AG09309 (cell line): ENCODE measurements at regions not wholly inside any gene's neighbourhood (a gene's known extent, or its start where the extent isn't known, plus 50 kb on each side); places are given as distances from the start of the nearest gene placed in this dataset.
A peak's percentile ranks its signal among the peaks of the same experiment; 100 is the strongest.
"Not testable (repeated sequence)": the region's sequence is repeated elsewhere in the genome, so short reads cannot be mapped to it uniquely, and the experiment has no call there.

Experiments
- DNase-seq: peaks from one replicate; pipeline ENCODE4 v3.0.0-alpha.2; 2010; ENCODE audit warnings: low read depth
- H3K4me3 ChIP-seq: 2 replicates; pipeline ENCODE4 v1.5.1; 2011; ENCODE audit warnings: mild to moderate bottlenecking, low read depth, low read length, moderate library complexity; ENCODE audit not compliant: control insufficient read depth
- CTCF ChIP-seq: IDR thresholded peaks from 2 replicates; pipeline ENCODE4 v1.5.1; 2011; ENCODE audit warnings: mild to moderate bottlenecking, low read depth, low read length, inconsistent platforms; ENCODE audit not compliant: insufficient read depth, control insufficient read depth; ENCODE audit errors: missing control alignments

GRCh38 chr11:129637983-129638776, 177.5 kb upstream of the TMEM45B start:
- no peak for TF ChIP-seq CTCF
- no peak for DNase-seq
- H3K4me3 ChIP-seq = no peak overlapping the region

GRCh38 chr11:129639300-129639699, 176.3 kb upstream of the TMEM45B start:
- no peak for TF ChIP-seq CTCF
- DNase-seq = peak; percentile 87
- no peak overlapping the region for H3K4me3 ChIP-seq

GRCh38 chr11:129640671-129641070, 175.0 kb upstream of the TMEM45B start:
- no peak for TF ChIP-seq CTCF
- no peak for DNase-seq
- H3K4me3 ChIP-seq = no peak overlapping the region

- H3K4me3 ChIP-seq = no peak overlapping the region
- no peak for DNase-seq
- no peak for TF ChIP-seq CTCF
Observed at GRCh38 chr11:129643031-129643721, 172.5 kb upstream of the TMEM45B start.

- no peak overlapping the region for H3K4me3 ChIP-seq
- TF ChIP-seq CTCF = no peak
- no peak for DNase-seq
Observed at GRCh38 chr11:129644326-129644725, 171.3 kb upstream of the TMEM45B start.

- TF ChIP-seq CTCF = no peak
- no peak overlapping the region for H3K4me3 ChIP-seq
- no peak for DNase-seq
Observed at GRCh38 chr11:129645943-129646342, 169.7 kb upstream of the TMEM45B start.

- not testable (repeated sequence) for H3K4me3 ChIP-seq, DNase-seq
Observed at GRCh38 chr11:129650044-129650443, 165.6 kb upstream of the TMEM45B start.
